H9 (cell line): ENCODE measurements at regions not wholly inside any gene's neighbourhood (a gene's known extent, or its start where the extent isn't known, plus 50 kb on each side); places are given as distances from the start of the nearest gene placed in this dataset.

Source experiments
- DNase-seq: peaks from one replicate; pipeline ENCODE4 v3.0.0-alpha.2; 2017
- H2AFZ ChIP-seq: one replicate; pipeline ENCODE4 v1.6.1; 2013; ENCODE audit warnings: mild to moderate bottlenecking, low read length, control low read depth, moderate library complexity
- H2AK5ac ChIP-seq: 2 replicates; pipeline ENCODE4 v1.6.1; 2013; ENCODE audit warnings: low read length, control low read depth, mixed read lengths; ENCODE audit not compliant: insufficient read length
- H2BK120ac ChIP-seq: one replicate; pipeline ENCODE4 v1.6.1; 2013; ENCODE audit warnings: low read depth, mild to moderate bottlenecking, low read length, control low read depth, inconsistent platforms; ENCODE audit not compliant: poor library complexity, severe bottlenecking
- H2BK12ac ChIP-seq: 2 replicates; pipeline ENCODE4 v1.6.1; 2013; ENCODE audit warnings: low read length, control low read depth, mixed read lengths, low read depth; ENCODE audit not compliant: insufficient read length
- H2BK15ac ChIP-seq: 2 replicates; pipeline ENCODE4 v1.6.1; 2013; ENCODE audit warnings: low read depth, low read length, control low read depth
- H2BK20ac ChIP-seq: one replicate; pipeline ENCODE4 v1.6.1; 2013; ENCODE audit warnings: low read depth, mild to moderate bottlenecking, low read length, control low read depth, inconsistent platforms; ENCODE audit not compliant: poor library complexity, severe bottlenecking
- H2BK5ac ChIP-seq: 2 replicates; pipeline ENCODE4 v1.6.1; 2013; ENCODE audit warnings: low read length, control low read depth, mixed read lengths; ENCODE audit not compliant: insufficient read length
- H3K14ac ChIP-seq: 2 replicates; pipeline ENCODE4 v1.6.1; 2013; ENCODE audit warnings: low read length, control low read depth; ENCODE audit not compliant: insufficient read depth
- H3K18ac ChIP-seq: 2 replicates; pipeline ENCODE4 v1.6.1; 2013; ENCODE audit warnings: low read depth, mild to moderate bottlenecking, mixed read lengths, low read length, control low read depth; ENCODE audit not compliant: insufficient read length
- H3K23ac ChIP-seq: 2 replicates; pipeline ENCODE4 v1.6.1; 2013; ENCODE audit warnings: low read length, control low read depth, mixed read lengths, low read depth; ENCODE audit not compliant: insufficient read length
- H3K23me2 ChIP-seq: 2 replicates; pipeline ENCODE4 v1.6.1; 2013; ENCODE audit warnings: low read depth, mild to moderate bottlenecking, mixed read lengths, low read length, control low read depth; ENCODE audit not compliant: insufficient read length, poor library complexity, severe bottlenecking
- H3K27ac ChIP-seq: 2 replicates; pipeline ENCODE4 v1.5.1; 2013; ENCODE audit warnings: low read length, control low read depth, mixed read lengths, low read depth; ENCODE audit not compliant: insufficient read length
- H3K27me3 ChIP-seq: 2 replicates; pipeline ENCODE4 v1.6.1; 2013; ENCODE audit warnings: low read length, control low read depth, inconsistent platforms; ENCODE audit not compliant: insufficient read depth
- H3K4ac ChIP-seq: 2 replicates; pipeline ENCODE4 v1.6.1; 2013; ENCODE audit warnings: low read depth, mild to moderate bottlenecking, control low read depth, inconsistent platforms, low read length, moderate library complexity
- H3K4me1 ChIP-seq: 2 replicates; pipeline ENCODE4 v1.6.1; 2013; ENCODE audit warnings: low read length, control low read depth, inconsistent platforms; ENCODE audit not compliant: insufficient read depth
- H3K4me2 ChIP-seq: 2 replicates; pipeline ENCODE4 v1.6.1; 2013; ENCODE audit warnings: low read length, control low read depth, mixed read lengths; ENCODE audit not compliant: insufficient read length, insufficient read depth
- H3K56ac ChIP-seq: 2 replicates; pipeline ENCODE4 v1.6.1; 2013; ENCODE audit warnings: low read depth, mild to moderate bottlenecking, mixed read lengths, low read length, control low read depth; ENCODE audit not compliant: insufficient read length
- H3K79me1 ChIP-seq: 2 replicates; pipeline ENCODE4 v1.6.1; 2013; ENCODE audit warnings: low read depth, mild to moderate bottlenecking, moderate library complexity, low read length, control low read depth, inconsistent platforms; ENCODE audit not compliant: insufficient read depth, poor library complexity, severe bottlenecking
- H3K79me2 ChIP-seq: 2 replicates; pipeline ENCODE4 v1.6.1; 2013; ENCODE audit warnings: low read length, control low read depth, inconsistent platforms; ENCODE audit not compliant: insufficient read depth
- H3K9ac ChIP-seq: 2 replicates; pipeline ENCODE4 v1.6.1; 2013; ENCODE audit warnings: low read length, control low read depth, mixed read lengths; ENCODE audit not compliant: insufficient read length; ENCODE audit errors: extremely low read depth
- H3K9me3 ChIP-seq: one replicate; pipeline ENCODE4 v1.6.1; 2013; ENCODE audit warnings: low read depth, low read length, inconsistent platforms; ENCODE audit not compliant: control insufficient read depth
- H3T11ph ChIP-seq: one replicate; pipeline ENCODE4 v1.6.1; 2013; ENCODE audit warnings: mild to moderate bottlenecking, low read length, control low read depth, inconsistent platforms
- H4K20me1 ChIP-seq: one replicate; pipeline ENCODE4 v1.6.1; 2013; ENCODE audit not compliant: control insufficient read depth, insufficient read length, insufficient read depth
- H4K5ac ChIP-seq: 2 replicates; pipeline ENCODE4 v1.6.1; 2013; ENCODE audit warnings: low read depth, mild to moderate bottlenecking, mixed read lengths, low read length, control low read depth; ENCODE audit not compliant: insufficient read length
- H4K8ac ChIP-seq: replicated peaks from 2 replicates; pipeline ENCODE4 v1.6.1; 2013; ENCODE audit warnings: low read length, control low read depth, mixed read lengths, low read depth; ENCODE audit not compliant: insufficient read length
- H4K91ac ChIP-seq: 2 replicates; pipeline ENCODE4 v1.6.1; 2013; ENCODE audit warnings: low read depth, mild to moderate bottlenecking, moderate library complexity, mixed read lengths, low read length, control low read depth; ENCODE audit not compliant: insufficient read length
- H3K27ac Mint-ChIP-seq, 3 experiments: 2 replicates in 2 of 3; 3 replicates in 1 of 3; pipeline ENCODE4 v1.8.0; 2020 to 2021; ENCODE audit warnings: mixed read lengths in 3 of 3, mild to moderate bottlenecking in 1 of 3, moderate library complexity in 1 of 3
- H3K27me3 Mint-ChIP-seq: 2 replicates; pipeline ENCODE4 v1.8.0; 2021; ENCODE audit warnings: low read depth, mild to moderate bottlenecking, moderate library complexity, mixed read lengths
- H3K36me3 Mint-ChIP-seq, 3 experiments: 2 replicates in 2 of 3; 3 replicates in 1 of 3; pipeline ENCODE4 v1.8.0; 2020 to 2021; ENCODE audit warnings: low read depth in 3 of 3, mixed read lengths in 3 of 3; ENCODE audit not compliant: insufficient read depth in 1 of 3
- H3K4me1 Mint-ChIP-seq, 2 experiments: 2 replicates each; pipeline ENCODE4 v1.8.0; 2020; ENCODE audit warnings: mixed read lengths in 2 of 2
- H3K4me3 Mint-ChIP-seq, 2 experiments: 2 replicates in 1 of 2; 3 replicates in 1 of 2; pipeline ENCODE4 v1.8.0; 2020 to 2021; ENCODE audit warnings: mild to moderate bottlenecking in 2 of 2, mixed read lengths in 2 of 2, moderate library complexity in 1 of 2
- H3K9me3 Mint-ChIP-seq, 2 experiments: 2 replicates in 1 of 2; 3 replicates in 1 of 2; pipeline ENCODE4 v1.8.0; 2020; ENCODE audit warnings: mild to moderate bottlenecking in 2 of 2, mixed read lengths in 2 of 2, moderate library complexity in 1 of 2
- CTCF ChIP-seq: fragments of 200-600 bp; sonication (generic); conservative IDR thresholded peaks from 3 replicates; pipeline ENCODE4 v1.8.0; 2021; ENCODE audit warnings: antibody characterized with exemption, mild to moderate bottlenecking
- WGBS: extraction: QIAGEN DNeasy Blood & Tissue Kit; methylation state at CpG from one replicate; pipeline ENCODE4 v1.1.7; 2013; ENCODE audit warnings: missing lambda C conversion rate, low lambda C conversion rate, mixed read lengths; ENCODE audit not compliant: insufficient read length; ENCODE audit errors: extremely low coverage; 5-methylcytosine and 5-hydroxymethylcytosine counted together

GRCh38 chr20:20888266-20888656, 175.8 kb upstream of the RALGAPA2 start:
- Histone ChIP-seq H4K91ac (no peak overlapping the region), H2BK20ac (no peak overlapping the region), H3K27me3 (no peaks in the 10 kb centered on the region), H3K9me3 (no peaks in the 10 kb centered on the region), H3K9ac (no peak overlapping the region), H4K20me1 (no peaks in the 10 kb centered on the region), H2BK15ac (no peak overlapping the region), H3K27ac (no peak overlapping the region), H2AFZ (no peak overlapping the region), H3K56ac (no peak overlapping the region), H3K4me1 (peaks cover 7% of the 10 kb centered on the region; the same call in 1 of the 2 replicates), H3T11ph (no peak overlapping the region), H3K4me2 (no peak overlapping the region), H2BK5ac (no peak overlapping the region), H3K4ac (no peak overlapping the region), H4K8ac (no peak overlapping the region), H3K23me2 (no peaks in the 10 kb centered on the region), H2BK120ac (no peak overlapping the region), H3K79me2 (no peaks in the 10 kb centered on the region), H3K18ac (no peak overlapping the region), H2AK5ac (no peak overlapping the region), H3K14ac (no peak overlapping the region), H3K79me1 (no peaks in the 10 kb centered on the region), H3K23ac (no peak overlapping the region), H2BK12ac (no peak overlapping the region), H4K5ac (no peak overlapping the region)
- no peak for DNase-seq
- no peak for TF ChIP-seq CTCF
- H3K4me3 Mint-ChIP-seq = peak overlapping the region in 1 of 2 experiments; percentile 16; a peak in 2 of 5 replicates
- no peaks in the 10 kb centered on the region for H3K36me3 Mint-ChIP-seq
- H3K27ac Mint-ChIP-seq = peak overlapping the region in 2 of 3 experiments; percentile 75 to 93; a peak in 4 of 7 replicates
- no CpG with 5 or more reads among the region's 14 CpGs for WGBS
- peaks cover 0 to 5% of the 10 kb centered on the region in 2 experiments; a peak in 1 of 5 replicates for H3K9me3 Mint-ChIP-seq
- H3K27me3 Mint-ChIP-seq = peaks cover 16% of the 10 kb centered on the region
- H3K4me1 Mint-ChIP-seq = peaks cover 49% of the 10 kb centered on the region in 2 experiments
